ENCODE measurements at regions not wholly inside any gene's neighbourhood (a gene's known extent, or its start where the extent isn't known, plus 50 kb on each side); places are given as distances from the start of the nearest gene placed in this dataset.

DNA sequence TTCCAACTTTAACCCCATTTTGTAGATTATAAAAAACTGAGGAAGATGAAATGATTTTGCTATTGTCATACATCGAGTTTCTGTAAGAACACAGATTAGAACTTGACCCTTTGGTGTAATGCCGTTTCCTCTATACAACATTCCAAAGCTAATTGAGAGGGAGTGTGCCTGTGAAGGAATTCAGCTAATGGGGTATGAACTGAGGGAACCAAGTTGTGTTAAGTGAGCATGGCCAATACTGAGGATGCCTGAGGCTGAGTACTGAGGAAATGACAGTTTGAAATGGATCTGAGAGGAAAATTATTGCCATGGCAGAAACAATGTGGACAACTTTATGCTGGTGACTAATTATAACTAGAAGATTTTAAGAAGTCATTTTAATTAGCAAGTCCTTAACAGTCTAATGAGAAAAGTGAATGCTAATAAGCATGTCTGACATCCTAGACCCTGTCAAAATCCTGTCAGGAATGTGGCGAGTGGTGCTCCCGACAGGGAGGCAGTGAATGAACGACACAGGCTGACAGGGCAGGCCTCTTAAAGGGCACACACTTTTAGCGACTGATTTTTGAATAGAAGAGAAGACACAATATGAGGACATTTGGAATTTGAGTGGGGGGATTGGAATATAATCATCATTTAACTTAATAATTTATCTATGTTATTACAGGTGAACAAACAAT, 262.5 kb downstream of the HLX start:
- TF ChIP-seq, protein P1, sequence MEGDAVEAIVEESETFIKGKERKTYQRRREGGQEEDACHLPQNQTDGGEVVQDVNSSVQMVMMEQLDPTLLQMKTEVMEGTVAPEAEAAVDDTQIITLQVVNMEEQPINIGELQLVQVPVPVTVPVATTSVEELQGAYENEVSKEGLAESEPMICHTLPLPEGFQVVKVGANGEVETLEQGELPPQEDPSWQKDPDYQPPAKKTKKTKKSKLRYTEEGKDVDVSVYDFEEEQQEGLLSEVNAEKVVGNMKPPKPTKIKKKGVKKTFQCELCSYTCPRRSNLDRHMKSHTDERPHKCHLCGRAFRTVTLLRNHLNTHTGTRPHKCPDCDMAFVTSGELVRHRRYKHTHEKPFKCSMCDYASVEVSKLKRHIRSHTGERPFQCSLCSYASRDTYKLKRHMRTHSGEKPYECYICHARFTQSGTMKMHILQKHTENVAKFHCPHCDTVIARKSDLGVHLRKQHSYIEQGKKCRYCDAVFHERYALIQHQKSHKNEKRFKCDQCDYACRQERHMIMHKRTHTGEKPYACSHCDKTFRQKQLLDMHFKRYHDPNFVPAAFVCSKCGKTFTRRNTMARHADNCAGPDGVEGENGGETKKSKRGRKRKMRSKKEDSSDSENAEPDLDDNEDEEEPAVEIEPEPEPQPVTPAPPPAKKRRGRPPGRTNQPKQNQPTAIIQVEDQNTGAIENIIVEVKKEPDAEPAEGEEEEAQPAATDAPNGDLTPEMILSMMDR (IDR thresholded peaks at IDR 0.05), result no peak
- no peak for TF ChIP-seq POLR2A (IDR thresholded peaks at IDR 0.05)

Measured in testis (tissue), 2 donors.